H1 (cell line): ENCODE measurements at regions not wholly inside any gene's neighbourhood (a gene's known extent, or its start where the extent isn't known, plus 50 kb on each side); places are given as distances from the start of the nearest gene placed in this dataset.

Experiments
- NANOG ChIP-seq: IDR thresholded peaks from 2 replicates; pipeline ENCODE4 v1.6.1; 2011; ENCODE audit warnings: low read length, low read depth, mild to moderate bottlenecking, inconsistent platforms; ENCODE audit not compliant: insufficient read depth, poor library complexity, severe bottlenecking
- POLR2A ChIP-seq, 2 experiments: IDR thresholded peaks; 1 replicate in 1 of 2; 2 replicates in 1 of 2; pipeline ENCODE4 v1.6.1; 2011; ENCODE audit warnings: low read depth in 2 of 2, low read length in 2 of 2, mild to moderate bottlenecking in 2 of 2; ENCODE audit errors: control extremely low read depth in 1 of 2
- TAF1 ChIP-seq: IDR thresholded peaks from 2 replicates; pipeline ENCODE4 v1.6.1; 2011; ENCODE audit warnings: mild to moderate bottlenecking, low read depth, low read length
- TF ChIP-seq, protein P1 (sequence below), 3 experiments: IDR thresholded peaks; 1 replicate in 2 of 3; 2 replicates in 1 of 3; pipeline versions ENCODE4 v1.5.1 to v1.6.1; 2011; ENCODE audit warnings: low read length in 3 of 3, mild to moderate bottlenecking in 3 of 3, inconsistent platforms in 2 of 3, low read depth in 1 of 3, moderate library complexity in 1 of 3; ENCODE audit not compliant: insufficient read depth in 1 of 3; ENCODE audit errors: control extremely low read depth in 1 of 3

DNA sequence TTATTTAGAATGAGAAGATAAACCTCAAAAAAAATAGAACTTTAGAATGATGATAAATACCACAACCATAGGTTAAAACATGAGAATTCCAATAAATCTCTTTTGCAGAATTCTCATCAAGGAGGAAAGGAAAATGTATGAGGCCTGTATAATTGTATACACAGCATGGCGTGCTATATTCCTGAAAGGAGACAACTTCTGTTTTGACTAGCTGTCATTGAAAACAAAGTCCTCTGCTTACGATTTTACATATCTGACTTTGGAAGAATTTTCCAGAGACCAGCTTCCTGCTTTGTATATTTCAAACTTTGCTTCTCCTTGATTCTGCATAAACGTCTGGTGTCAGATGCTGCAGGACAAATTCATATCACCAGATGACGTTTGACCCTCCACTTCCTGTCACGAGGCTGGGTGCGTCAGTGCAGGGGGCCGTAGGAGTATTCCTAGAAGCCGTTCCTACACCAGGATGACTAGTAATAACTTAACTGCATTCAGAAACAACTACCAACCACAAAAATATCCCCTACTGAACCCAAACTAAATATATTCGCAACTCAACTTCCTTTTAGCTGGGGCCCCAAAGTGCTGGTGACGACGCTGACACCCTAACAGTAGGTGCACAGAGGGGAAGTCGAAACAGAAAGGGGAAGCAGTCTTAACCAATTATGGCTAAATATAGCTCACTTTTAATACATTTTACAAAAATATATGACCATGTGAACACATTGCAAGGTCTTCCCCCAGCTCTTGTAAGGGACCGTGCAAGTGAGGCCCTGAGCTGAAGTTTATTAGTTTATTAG is 178.6 kb upstream of the INHBA start:
- TF ChIP-seq, protein P1, sequence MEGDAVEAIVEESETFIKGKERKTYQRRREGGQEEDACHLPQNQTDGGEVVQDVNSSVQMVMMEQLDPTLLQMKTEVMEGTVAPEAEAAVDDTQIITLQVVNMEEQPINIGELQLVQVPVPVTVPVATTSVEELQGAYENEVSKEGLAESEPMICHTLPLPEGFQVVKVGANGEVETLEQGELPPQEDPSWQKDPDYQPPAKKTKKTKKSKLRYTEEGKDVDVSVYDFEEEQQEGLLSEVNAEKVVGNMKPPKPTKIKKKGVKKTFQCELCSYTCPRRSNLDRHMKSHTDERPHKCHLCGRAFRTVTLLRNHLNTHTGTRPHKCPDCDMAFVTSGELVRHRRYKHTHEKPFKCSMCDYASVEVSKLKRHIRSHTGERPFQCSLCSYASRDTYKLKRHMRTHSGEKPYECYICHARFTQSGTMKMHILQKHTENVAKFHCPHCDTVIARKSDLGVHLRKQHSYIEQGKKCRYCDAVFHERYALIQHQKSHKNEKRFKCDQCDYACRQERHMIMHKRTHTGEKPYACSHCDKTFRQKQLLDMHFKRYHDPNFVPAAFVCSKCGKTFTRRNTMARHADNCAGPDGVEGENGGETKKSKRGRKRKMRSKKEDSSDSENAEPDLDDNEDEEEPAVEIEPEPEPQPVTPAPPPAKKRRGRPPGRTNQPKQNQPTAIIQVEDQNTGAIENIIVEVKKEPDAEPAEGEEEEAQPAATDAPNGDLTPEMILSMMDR (IDR thresholded peaks at IDR 0.05; ENCODE audit: control extremely low read depth in 1 of 3, insufficient read depth in 1 of 3, low read depth in 1 of 3, low read length in 3 of 3): no peak
- TF ChIP-seq TAF1 (no peak), POLR2A (IDR thresholded peaks at IDR 0.05; ENCODE audit: control extremely low read depth in 1 of 2, low read depth in 2 of 2, low read length in 2 of 2) (no peak), NANOG (no peak)
